Motor neuron (in vitro differentiated cells): ENCODE measurements at regions not wholly inside any gene's neighbourhood (a gene's known extent, or its start where the extent isn't known, plus 50 kb on each side); places are given as distances from the start of the nearest gene placed in this dataset.

Experiments
- ATAC-seq, 8 experiments: fragments of 200-7000 bp; cut with Tn5 transposase; replicated peaks in 6 of 8; 2 replicates each; pipeline ENCODE4 v1.8.0; 2021; ENCODE audit warnings: mild to moderate bottlenecking in 8 of 8, moderate library complexity in 8 of 8
- H3K27ac ChIP-seq, 2 donors: fragments of 250-450 bp; sonication (Bioruptor Pico); 2 replicates each; pipeline ENCODE4 v1.9.0; 2021; ENCODE audit warnings: antibody characterized with exemption in 2 of 2, mild to moderate bottlenecking in 2 of 2, moderate library complexity in 1 of 2
- H3K4me1 ChIP-seq, 2 donors: fragments of 250-450 bp; sonication (Bioruptor Pico); replicated peaks in 1 of 2; 2 replicates each; pipeline ENCODE4 v1.6.1; 2021; ENCODE audit warnings: antibody characterized with exemption in 2 of 2, mild to moderate bottlenecking in 2 of 2, moderate library complexity in 1 of 2
- H3K4me3 ChIP-seq, 5 donors: fragments of 250-450 bp; sonication (Bioruptor Pico); 2 replicates each; pipeline ENCODE4 v1.9.0; 2021; ENCODE audit warnings: antibody characterized with exemption in 5 of 5, mild to moderate bottlenecking in 5 of 5, moderate library complexity in 4 of 5
- WGBS, 10 experiments: fragments of 450-650 bp; shearing (Covaris generic); methylation state at CpG; one replicate each; pipeline ENCODE4 v1.0.0; 2022; 5-methylcytosine and 5-hydroxymethylcytosine counted together
- in situ Hi-C, 9 experiments: fragments of 400-800 bp; cut with MboI; loops; one replicate each; pipeline ENCODE4 v1.15.0; 2021; ENCODE audit warnings: low sequenced_read_pairs in 9 of 9, low pct_unique_long_range_greater_than_20kb in 2 of 9; ENCODE audit not compliant: unreplicated experiment in 9 of 9

- 54 to 93% (median 92%) methylated on average over 3 to 16 of the region's 19 CpGs; no CpG with 5 or more reads in 3 of the 10 experiments for WGBS, 10 experiments
These were observed 50.8 kb upstream of the PRR23E start for GRCh38 chr3:127141921-127142730.

More at GRCh38 chr3:127141921-127142730, 50.8 kb upstream of the PRR23E start:
- Histone ChIP-seq H3K4me1 (peaks cover 7 to 14% of the 10 kb centered on the region in 2 donors), H3K4me3 (no peak overlapping the region), H3K27ac (no peak overlapping the region)
- peak in 2 of 8 experiments; percentile 8 to 14 for ATAC-seq
- in situ Hi-C loops, result no loop called here
